IPS-18a (cell line): ENCODE measurements at regions not wholly inside any gene's neighbourhood (a gene's known extent, or its start where the extent isn't known, plus 50 kb on each side); places are given as distances from the start of the nearest gene placed in this dataset.

Experiments
- H3K27ac ChIP-seq: one replicate; pipeline ENCODE4 v1.5.1; 2013; ENCODE audit warnings: low read length
- H3K27me3 ChIP-seq: one replicate; pipeline ENCODE4 v1.6.1; 2013; ENCODE audit warnings: mild to moderate bottlenecking, low read length; ENCODE audit not compliant: control insufficient read depth, insufficient read depth
- H3K36me3 ChIP-seq: one replicate; pipeline ENCODE4 v1.6.1; 2013; ENCODE audit warnings: low read depth, low read length; ENCODE audit not compliant: control insufficient read depth
- H3K4me1 ChIP-seq: one replicate; pipeline ENCODE4 v1.6.1; 2013; ENCODE audit warnings: low read depth, low read length; ENCODE audit not compliant: control insufficient read depth
- H3K4me3 ChIP-seq: one replicate; pipeline ENCODE4 v1.5.1; 2013; ENCODE audit warnings: low read length
- H3K9ac ChIP-seq: one replicate; pipeline ENCODE4 v1.6.1; 2013; ENCODE audit warnings: mild to moderate bottlenecking, low read length, moderate library complexity
- H3K9me3 ChIP-seq: one replicate; pipeline ENCODE4 v1.6.1; 2013; ENCODE audit warnings: low read depth, low read length; ENCODE audit not compliant: control insufficient read depth

- H3K36me3 ChIP-seq = no peaks in the 10 kb centered on the region
- no peak overlapping the region for H3K9ac ChIP-seq
- no peaks in the 10 kb centered on the region for H3K9me3 ChIP-seq
- H3K27ac ChIP-seq = no peak overlapping the region
- peaks cover 8% of the 10 kb centered on the region for H3K4me1 ChIP-seq
- no peak overlapping the region for H3K4me3 ChIP-seq
- H3K27me3 ChIP-seq = no peaks in the 10 kb centered on the region
These were observed 317.0 kb downstream of the BARHL2 start for GRCh38 chr1:90400131-90400530.

DNA sequence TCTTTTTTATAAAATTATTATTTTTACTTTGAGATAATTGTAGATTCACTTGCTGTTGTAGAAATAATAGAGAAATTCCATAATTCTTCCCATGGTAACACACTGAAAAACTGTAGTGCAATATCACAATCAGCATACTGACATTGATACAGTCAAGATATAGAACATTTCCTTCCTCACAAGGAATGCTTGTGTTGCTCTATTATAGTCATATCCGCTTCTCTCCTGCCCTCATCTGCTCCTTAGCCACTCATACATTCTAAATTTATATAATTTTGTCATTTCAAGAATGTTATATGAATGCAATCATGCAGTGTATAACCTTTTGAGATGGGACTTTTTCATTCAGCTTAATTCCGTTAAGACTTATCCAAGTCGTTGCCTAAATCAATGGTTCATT lies 320.2 kb downstream of the BARHL2 start:
- Histone ChIP-seq H3K27ac (no peak overlapping the region), H3K9ac (no peak overlapping the region), H3K27me3 (no peaks in the 10 kb centered on the region), H3K4me3 (no peak overlapping the region), H3K4me1 (no peaks in the 10 kb centered on the region), H3K36me3 (no peaks in the 10 kb centered on the region), H3K9me3 (no peaks in the 10 kb centered on the region)

DNA sequence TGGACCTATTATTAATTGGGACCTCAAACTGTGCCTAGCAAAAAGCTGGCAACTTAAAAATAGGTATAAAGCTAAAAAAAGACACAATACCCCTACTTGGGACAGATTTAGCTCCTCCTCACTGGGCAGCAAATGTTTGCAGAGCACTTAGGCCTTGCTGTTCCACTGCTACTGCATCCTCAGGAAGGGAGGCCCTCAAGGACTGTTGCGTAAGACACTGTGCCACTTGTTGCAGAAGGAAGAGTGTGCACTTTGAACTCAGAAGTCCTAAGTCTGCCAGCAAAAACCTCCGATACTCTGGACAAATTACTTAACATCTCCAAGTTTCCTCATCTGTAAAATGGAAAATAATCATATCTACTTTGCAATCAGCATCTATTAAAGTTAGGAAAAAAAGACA lies 322.9 kb downstream of the BARHL2 start:
- Histone ChIP-seq H3K27ac (no peak overlapping the region), H3K4me3 (no peak overlapping the region), H3K36me3 (no peaks in the 10 kb centered on the region), H3K4me1 (no peaks in the 10 kb centered on the region), H3K27me3 (no peaks in the 10 kb centered on the region), H3K9ac (no peak overlapping the region), H3K9me3 (no peaks in the 10 kb centered on the region)

- H3K9ac ChIP-seq = no peak overlapping the region
- H3K27me3 ChIP-seq = no peaks in the 10 kb centered on the region
- H3K36me3 ChIP-seq = no peaks in the 10 kb centered on the region
- H3K4me1 ChIP-seq = no peaks in the 10 kb centered on the region
- no peak overlapping the region for H3K4me3 ChIP-seq
- H3K27ac ChIP-seq = no peak overlapping the region
- no peaks in the 10 kb centered on the region for H3K9me3 ChIP-seq
These were observed 324.1 kb downstream of the BARHL2 start for GRCh38 chr1:90393025-90393424.

DNA sequence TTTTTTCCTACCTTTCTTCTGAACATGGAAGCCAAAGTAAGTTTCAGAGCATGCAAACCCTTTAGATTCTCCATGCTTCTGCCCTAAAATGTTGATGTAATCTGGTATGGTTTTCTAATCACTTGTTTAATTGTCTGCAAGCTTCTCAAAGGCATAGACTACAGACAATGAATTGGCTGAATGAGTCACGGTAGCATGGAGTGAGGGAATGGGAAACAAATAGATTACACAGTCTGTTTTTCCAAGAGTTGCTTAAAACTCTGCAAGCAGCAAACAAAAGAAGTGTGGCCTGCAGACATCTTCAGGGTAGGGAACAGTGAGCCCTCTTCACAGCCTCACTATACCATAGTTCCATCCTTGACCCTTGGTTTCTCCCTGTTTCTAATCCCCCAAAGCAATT lies 326.0 kb downstream of the BARHL2 start:
- H3K4me3 ChIP-seq = no peak overlapping the region
- H3K4me1 ChIP-seq = no peaks in the 10 kb centered on the region
- no peaks in the 10 kb centered on the region for H3K9me3 ChIP-seq
- no peaks in the 10 kb centered on the region for H3K36me3 ChIP-seq
- H3K9ac ChIP-seq = no peak overlapping the region
- no peaks in the 10 kb centered on the region for H3K27me3 ChIP-seq
- H3K27ac ChIP-seq = no peak overlapping the region

- Histone ChIP-seq H3K4me3 (no peak overlapping the region), H3K4me1 (no peaks in the 10 kb centered on the region), H3K9ac (no peak overlapping the region), H3K9me3 (no peaks in the 10 kb centered on the region), H3K27ac (no peak overlapping the region), H3K27me3 (no peaks in the 10 kb centered on the region), H3K36me3 (no peaks in the 10 kb centered on the region)
These were observed 329.3 kb downstream of the BARHL2 start for GRCh38 chr1:90387805-90388204.

DNA sequence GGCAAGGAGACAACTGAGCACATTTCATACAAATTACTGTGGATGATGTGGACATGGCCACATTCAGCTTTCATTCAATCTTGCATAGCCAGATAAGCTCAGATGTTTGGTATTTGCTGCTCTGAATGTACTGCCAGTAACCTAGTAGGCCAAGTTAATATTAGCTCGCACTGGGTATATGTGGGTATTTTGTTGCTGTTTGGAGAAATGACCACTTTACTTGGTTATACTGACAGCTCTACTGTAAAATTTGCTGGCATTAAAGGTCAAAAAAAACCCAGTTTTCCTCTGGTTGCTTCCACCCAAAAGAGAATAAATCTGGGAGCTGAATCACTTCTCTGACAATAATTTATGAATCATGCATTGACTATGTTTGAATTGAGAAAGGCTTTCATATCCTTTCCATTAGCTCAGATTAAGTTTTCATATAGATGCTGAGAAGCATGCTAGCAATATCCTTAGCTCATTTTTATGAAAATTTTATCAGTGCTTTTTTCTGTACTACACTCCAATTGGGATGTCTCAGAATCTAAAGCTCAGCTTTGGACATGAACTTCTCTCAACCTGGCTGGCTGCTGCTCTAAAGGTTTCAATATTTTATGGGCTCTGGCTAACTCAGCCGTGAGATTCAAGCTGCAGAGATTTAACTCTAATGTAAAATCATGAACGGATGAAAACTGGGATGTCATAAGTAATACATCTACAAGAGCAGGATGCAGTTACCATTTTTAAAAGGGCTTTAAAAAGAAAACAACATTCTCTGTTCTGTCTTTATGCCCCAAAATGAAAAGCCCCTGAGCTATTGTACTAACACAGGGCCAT lies 330.0 kb downstream of the BARHL2 start:
- Histone ChIP-seq H3K4me1 (no peaks in the 10 kb centered on the region), H3K9ac (no peak overlapping the region), H3K36me3 (no peaks in the 10 kb centered on the region), H3K4me3 (no peak overlapping the region), H3K27me3 (no peaks in the 10 kb centered on the region), H3K27ac (no peak overlapping the region), H3K9me3 (no peaks in the 10 kb centered on the region)

DNA sequence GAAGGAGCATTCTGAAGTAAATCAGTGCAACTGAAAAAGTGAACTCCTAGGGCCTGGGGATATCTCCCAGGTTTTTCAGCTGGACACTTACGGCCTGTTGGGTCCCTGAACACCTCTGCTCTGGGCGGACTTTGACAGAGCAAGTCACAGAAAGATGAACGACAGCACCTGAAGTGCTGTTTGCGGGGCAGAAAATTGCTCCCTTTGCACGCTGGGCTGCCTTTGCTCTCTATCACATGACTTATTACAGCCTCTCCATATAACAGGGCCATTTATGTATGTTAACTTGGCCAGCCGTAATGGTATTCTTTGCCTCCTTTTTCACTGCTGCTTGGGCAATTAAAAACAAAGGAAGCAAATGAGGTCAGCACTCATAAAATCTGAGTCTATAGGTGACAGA lies 332.9 kb downstream of the BARHL2 start:
- no peak overlapping the region for H3K27ac ChIP-seq
- H3K4me3 ChIP-seq = no peak overlapping the region
- H3K4me1 ChIP-seq = no peaks in the 10 kb centered on the region
- no peaks in the 10 kb centered on the region for H3K27me3 ChIP-seq
- H3K9me3 ChIP-seq = no peaks in the 10 kb centered on the region
- H3K36me3 ChIP-seq = no peaks in the 10 kb centered on the region
- no peak overlapping the region for H3K9ac ChIP-seq

- no peaks in the 10 kb centered on the region for H3K36me3 ChIP-seq
- H3K4me3 ChIP-seq = no peak overlapping the region
- H3K4me1 ChIP-seq = no peaks in the 10 kb centered on the region
- no peak overlapping the region for H3K27ac ChIP-seq
- no peak overlapping the region for H3K9ac ChIP-seq
- H3K27me3 ChIP-seq = no peaks in the 10 kb centered on the region
- H3K9me3 ChIP-seq = no peaks in the 10 kb centered on the region
These were observed 334.9 kb downstream of the BARHL2 start for GRCh38 chr1:90382161-90382560.

GRCh38 chr1:90381598-90381997 lies 335.5 kb downstream of the BARHL2 start:
- Histone ChIP-seq H3K9me3 (no peaks in the 10 kb centered on the region), H3K4me3 (no peak overlapping the region), H3K27me3 (no peaks in the 10 kb centered on the region), H3K27ac (no peak overlapping the region), H3K4me1 (no peaks in the 10 kb centered on the region), H3K36me3 (no peaks in the 10 kb centered on the region), H3K9ac (no peak overlapping the region)

- Histone ChIP-seq H3K4me1 (no peaks in the 10 kb centered on the region), H3K9me3 (no peaks in the 10 kb centered on the region), H3K27me3 (no peaks in the 10 kb centered on the region), H3K9ac (no peak overlapping the region), H3K36me3 (no peaks in the 10 kb centered on the region), H3K27ac (no peak overlapping the region), H3K4me3 (no peak overlapping the region)
These were observed 345.7 kb downstream of the BARHL2 start for GRCh38 chr1:90371448-90371813.

DNA sequence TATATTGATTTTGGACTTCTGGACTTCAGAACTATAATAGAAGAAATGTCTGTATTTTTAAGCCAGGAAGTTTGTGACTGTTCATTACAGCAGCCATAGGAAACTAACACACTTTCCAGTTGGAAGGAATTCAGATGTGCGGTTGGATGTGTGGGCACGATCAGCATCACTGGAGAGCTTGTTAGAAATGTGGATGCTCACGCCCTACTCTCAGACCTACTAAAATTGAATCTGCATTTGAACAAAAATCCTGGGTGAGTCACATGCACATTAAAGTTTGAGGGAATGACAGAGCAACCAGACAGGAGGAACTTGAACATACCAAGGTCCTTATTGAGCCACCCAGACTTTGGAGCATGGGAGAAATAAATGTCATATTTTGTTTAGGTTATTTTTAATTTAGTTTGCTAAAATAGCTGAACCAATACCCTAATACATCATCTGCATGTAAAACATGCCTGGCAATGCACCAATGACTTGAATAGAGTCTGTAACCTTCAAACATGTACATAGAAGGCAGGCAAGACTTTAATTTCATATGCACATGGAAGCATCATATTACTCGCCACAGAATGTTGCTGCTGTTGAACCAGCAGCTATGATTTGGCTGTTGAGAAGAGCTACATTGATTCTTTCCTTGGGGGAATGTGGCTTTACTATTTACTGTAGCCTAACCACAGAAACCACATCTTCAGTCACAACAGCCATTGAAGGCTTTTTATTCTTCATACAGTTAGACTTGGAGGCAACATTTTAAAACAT lies 346.2 kb downstream of the BARHL2 start:
- H3K36me3 ChIP-seq = no peaks in the 10 kb centered on the region

More for the DNA sequence above, 346.2 kb downstream of the BARHL2 start:
- Histone ChIP-seq H3K27ac (no peak overlapping the region), H3K9me3 (no peaks in the 10 kb centered on the region), H3K4me3 (no peak overlapping the region), H3K9ac (no peak overlapping the region), H3K4me1 (no peaks in the 10 kb centered on the region), H3K27me3 (no peaks in the 10 kb centered on the region)
